HFF-Myc (cell line): ENCODE measurements at regions not wholly inside any gene's neighbourhood (a gene's known extent, or its start where the extent isn't known, plus 50 kb on each side); places are given as distances from the start of the nearest gene placed in this dataset.
"Not testable (repeated sequence)": the region's sequence is repeated elsewhere in the genome, so short reads cannot be mapped to it uniquely, and the experiment has no call there.

Experiments used
- DNase-seq: peaks from one replicate; pipeline ENCODE4 v3.0.0-alpha.2; 2011; ENCODE audit warnings: low read depth; ENCODE audit errors: extremely low read depth
- H3K4me3 ChIP-seq: replicated peaks from 2 replicates; pipeline ENCODE4 v1.5.1; 2011; ENCODE audit warnings: low read depth, mild to moderate bottlenecking, control low read depth, low read length
- CTCF ChIP-seq: IDR thresholded peaks from 2 replicates; pipeline ENCODE4 v1.5.1; 2012; ENCODE audit warnings: mild to moderate bottlenecking, low read depth, low read length, control low read depth; ENCODE audit errors: missing control alignments

- H3K4me3 ChIP-seq, result no peak overlapping the region
- no peak for DNase-seq
- no peak for TF ChIP-seq CTCF
Observed at GRCh38 chr17:33925649-33926048, 329.4 kb upstream of the CCL2 start.

- no peak for TF ChIP-seq CTCF
- H3K4me3 ChIP-seq, result no peak overlapping the region
- DNase-seq, result no peak
Observed at GRCh38 chr17:33927732-33928133, 327.4 kb upstream of the CCL2 start.

GRCh38 chr17:33929181-33929724, 325.8 kb upstream of the CCL2 start:
- H3K4me3 ChIP-seq, result no peak overlapping the region
- no peak for TF ChIP-seq CTCF
- no peak for DNase-seq

- not testable (repeated sequence) for H3K4me3 ChIP-seq, DNase-seq
Observed at GRCh38 chr17:33931148-33931814, 323.8 kb upstream of the CCL2 start.

- H3K4me3 ChIP-seq, result no peak overlapping the region
- no peak for TF ChIP-seq CTCF
- DNase-seq, result no peak
Observed at GRCh38 chr17:33932996-33933395, 322.1 kb upstream of the CCL2 start.

GRCh38 chr17:33933576-33933975, 321.5 kb upstream of the CCL2 start:
- DNase-seq, result no peak
- no peak for TF ChIP-seq CTCF
- H3K4me3 ChIP-seq, result no peak overlapping the region

- H3K4me3 ChIP-seq, result no peak overlapping the region
- DNase-seq, result no peak
- no peak for TF ChIP-seq CTCF
Observed at GRCh38 chr17:33934696-33935095, 320.4 kb upstream of the CCL2 start.
